ENCODE measurements at regions not wholly inside any gene's neighbourhood (a gene's known extent, or its start where the extent isn't known, plus 50 kb on each side); places are given as distances from the start of the nearest gene placed in this dataset.

DNA sequence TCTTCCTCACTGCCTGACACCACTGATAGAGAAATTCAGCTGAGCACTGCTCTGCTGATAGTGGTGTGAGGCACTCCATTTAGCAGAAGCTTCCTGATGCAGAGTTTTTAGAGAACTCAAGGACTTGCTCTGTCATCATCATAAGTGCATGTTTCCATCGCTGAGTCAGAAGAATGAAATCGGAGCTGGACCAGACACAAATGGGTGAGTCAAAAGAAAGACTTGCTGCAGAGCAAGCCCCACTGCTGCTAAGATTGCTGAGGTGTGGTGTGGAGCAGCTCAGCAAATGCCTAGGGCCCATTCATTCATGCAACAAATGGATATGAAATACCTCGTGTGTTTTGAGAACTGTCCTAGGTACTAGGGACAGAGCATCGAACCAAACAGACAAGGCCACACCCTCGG is 410.2 kb upstream of the SLC30A5 start:
- RAD21 ChIA-PET (ENCODE audit: low non-redundant PET in 1 of 2, low total read pairs in 2 of 2, uncharacterized antibody in 2 of 2, unreplicated experiment in 2 of 2) = no interaction called here
- Histone ChIP-seq H3K4me3 (replicated peaks in 1 of 2; ENCODE audit: low read depth in 1 of 2, low read length in 2 of 2) (no peak overlapping the region), H3K4me2 (ENCODE audit: low read length) (peak overlapping the region; percentile 47), H3K36me3 (ENCODE audit: control insufficient read depth in 1 of 2, insufficient read depth in 2 of 2, low read length in 2 of 2) (no peaks in the 10 kb centered on the region), H3K79me2 (ENCODE audit: insufficient read depth, low read length) (no peaks in the 10 kb centered on the region), H3K4me1 (ENCODE audit: control insufficient read depth in 1 of 2, insufficient read depth in 2 of 2, low read length in 2 of 2) (peaks cover 5 to 23% of the 10 kb centered on the region in 2 experiments; a peak in 3 of 4 replicates), H3K9me3 (ENCODE audit: control insufficient read depth in 1 of 2, insufficient read depth in 1 of 2, low read depth in 1 of 2, low read length in 2 of 2) (no peaks in the 10 kb centered on the region), H4K20me1 (ENCODE audit: insufficient read depth) (no peaks in the 10 kb centered on the region), H3K27me3 (ENCODE audit: insufficient read depth, low read length) (no peaks in the 10 kb centered on the region), H3K9me2 (ENCODE audit: insufficient read depth) (no peaks in the 10 kb centered on the region), H3K27ac (ENCODE audit: low read depth, low read length) (no peak overlapping the region), H3K9ac (ENCODE audit: low read length) (no peak overlapping the region), H2AFZ (ENCODE audit: low read depth, low read length, poor library complexity, severe bottlenecking) (no peak overlapping the region)
- CTCF ChIA-PET = interaction anchor here (1.3 kb wide), 1 partner anchor 397 kb away, joined by 5 read pairs; no protein-coding TSS in a partner anchor
- POLR2A ChIA-PET = no interaction called here
- DNase-seq (ENCODE audit: low read depth, low spot score) (peak; percentile 80), ATAC-seq (peak; percentile 95)
- intact Hi-C loops (cut with micrococcal nuclease) = loop anchor here (10.0 kb wide), 1 partner anchor 281 kb away; no protein-coding TSS in a partner anchor
- no TSS peak for BruUV-seq (replicated peaks)
- TF ChIP-seq SRF (IDR thresholded peaks at IDR 0.05; ENCODE audit: low read depth) (peak; percentile 77), CEBPB (IDR thresholded peaks at IDR 0.05; ENCODE audit: low read depth) (peak; percentile 83), SP1 (IDR thresholded peaks at IDR 0.05; ENCODE audit: low read depth) (peak; percentile 90), EZH2 (IDR thresholded peaks at IDR 0.05) (no peak), YY1 (IDR thresholded peaks at IDR 0.05; ENCODE audit: extremely low read depth, insufficient replicate concordance, low read depth, low read length) (no peak), CBX3 (IDR thresholded peaks at IDR 0.05; ENCODE audit: low read depth) (peak; percentile 77), TCF7L2 (IDR thresholded peaks at IDR 0.05; ENCODE audit: borderline replicate concordance, extremely low read depth, insufficient read depth, insufficient read length) (no peak), JUND (IDR thresholded peaks at IDR 0.05) (peak; percentile 93), ZNF274 (IDR thresholded peaks at IDR 0.05; ENCODE audit: low read depth, low read length) (no peak), ELF1 (IDR thresholded peaks at IDR 0.05; ENCODE audit: borderline replicate concordance, low read depth) (no peak), POLR2AphosphoS5 (IDR thresholded peaks at IDR 0.05; ENCODE audit: low read depth, low read length) (peak; percentile 49; the same call in 1 of the 2 replicates), ZFX (IDR thresholded peaks at IDR 0.05) (no peak), EZH2phosphoT487 (IDR thresholded peaks at IDR 0.05; ENCODE audit: borderline replicate concordance) (no peak), SIN3A (IDR thresholded peaks at IDR 0.05; ENCODE audit: low read depth) (peak; percentile 86), FOSL1 (IDR thresholded peaks at IDR 0.05; ENCODE audit: low read depth) (peak; percentile 94), EGR1 (IDR thresholded peaks at IDR 0.05; ENCODE audit: low read depth) (no peak)
- TF ChIP-seq, protein P1, sequence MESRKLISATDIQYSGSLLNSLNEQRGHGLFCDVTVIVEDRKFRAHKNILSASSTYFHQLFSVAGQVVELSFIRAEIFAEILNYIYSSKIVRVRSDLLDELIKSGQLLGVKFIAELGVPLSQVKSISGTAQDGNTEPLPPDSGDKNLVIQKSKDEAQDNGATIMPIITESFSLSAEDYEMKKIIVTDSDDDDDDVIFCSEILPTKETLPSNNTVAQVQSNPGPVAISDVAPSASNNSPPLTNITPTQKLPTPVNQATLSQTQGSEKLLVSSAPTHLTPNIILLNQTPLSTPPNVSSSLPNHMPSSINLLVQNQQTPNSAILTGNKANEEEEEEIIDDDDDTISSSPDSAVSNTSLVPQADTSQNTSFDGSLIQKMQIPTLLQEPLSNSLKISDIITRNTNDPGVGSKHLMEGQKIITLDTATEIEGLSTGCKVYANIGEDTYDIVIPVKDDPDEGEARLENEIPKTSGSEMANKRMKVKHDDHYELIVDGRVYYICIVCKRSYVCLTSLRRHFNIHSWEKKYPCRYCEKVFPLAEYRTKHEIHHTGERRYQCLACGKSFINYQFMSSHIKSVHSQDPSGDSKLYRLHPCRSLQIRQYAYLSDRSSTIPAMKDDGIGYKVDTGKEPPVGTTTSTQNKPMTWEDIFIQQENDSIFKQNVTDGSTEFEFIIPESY (IDR thresholded peaks at IDR 0.05; ENCODE audit: extremely low read depth, insufficient replicate concordance, low read length) = peak; percentile 52
- TF ChIP-seq, protein P2, sequence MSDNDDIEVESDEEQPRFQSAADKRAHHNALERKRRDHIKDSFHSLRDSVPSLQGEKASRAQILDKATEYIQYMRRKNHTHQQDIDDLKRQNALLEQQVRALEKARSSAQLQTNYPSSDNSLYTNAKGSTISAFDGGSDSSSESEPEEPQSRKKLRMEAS (IDR thresholded peaks at IDR 0.05) = peak; percentile 80
- TF ChIP-seq, protein P3, sequence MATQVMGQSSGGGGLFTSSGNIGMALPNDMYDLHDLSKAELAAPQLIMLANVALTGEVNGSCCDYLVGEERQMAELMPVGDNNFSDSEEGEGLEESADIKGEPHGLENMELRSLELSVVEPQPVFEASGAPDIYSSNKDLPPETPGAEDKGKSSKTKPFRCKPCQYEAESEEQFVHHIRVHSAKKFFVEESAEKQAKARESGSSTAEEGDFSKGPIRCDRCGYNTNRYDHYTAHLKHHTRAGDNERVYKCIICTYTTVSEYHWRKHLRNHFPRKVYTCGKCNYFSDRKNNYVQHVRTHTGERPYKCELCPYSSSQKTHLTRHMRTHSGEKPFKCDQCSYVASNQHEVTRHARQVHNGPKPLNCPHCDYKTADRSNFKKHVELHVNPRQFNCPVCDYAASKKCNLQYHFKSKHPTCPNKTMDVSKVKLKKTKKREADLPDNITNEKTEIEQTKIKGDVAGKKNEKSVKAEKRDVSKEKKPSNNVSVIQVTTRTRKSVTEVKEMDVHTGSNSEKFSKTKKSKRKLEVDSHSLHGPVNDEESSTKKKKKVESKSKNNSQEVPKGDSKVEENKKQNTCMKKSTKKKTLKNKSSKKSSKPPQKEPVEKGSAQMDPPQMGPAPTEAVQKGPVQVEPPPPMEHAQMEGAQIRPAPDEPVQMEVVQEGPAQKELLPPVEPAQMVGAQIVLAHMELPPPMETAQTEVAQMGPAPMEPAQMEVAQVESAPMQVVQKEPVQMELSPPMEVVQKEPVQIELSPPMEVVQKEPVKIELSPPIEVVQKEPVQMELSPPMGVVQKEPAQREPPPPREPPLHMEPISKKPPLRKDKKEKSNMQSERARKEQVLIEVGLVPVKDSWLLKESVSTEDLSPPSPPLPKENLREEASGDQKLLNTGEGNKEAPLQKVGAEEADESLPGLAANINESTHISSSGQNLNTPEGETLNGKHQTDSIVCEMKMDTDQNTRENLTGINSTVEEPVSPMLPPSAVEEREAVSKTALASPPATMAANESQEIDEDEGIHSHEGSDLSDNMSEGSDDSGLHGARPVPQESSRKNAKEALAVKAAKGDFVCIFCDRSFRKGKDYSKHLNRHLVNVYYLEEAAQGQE (IDR thresholded peaks at IDR 0.05; ENCODE audit: low read depth) = peak; percentile 82
- TF ChIP-seq, protein P4, sequence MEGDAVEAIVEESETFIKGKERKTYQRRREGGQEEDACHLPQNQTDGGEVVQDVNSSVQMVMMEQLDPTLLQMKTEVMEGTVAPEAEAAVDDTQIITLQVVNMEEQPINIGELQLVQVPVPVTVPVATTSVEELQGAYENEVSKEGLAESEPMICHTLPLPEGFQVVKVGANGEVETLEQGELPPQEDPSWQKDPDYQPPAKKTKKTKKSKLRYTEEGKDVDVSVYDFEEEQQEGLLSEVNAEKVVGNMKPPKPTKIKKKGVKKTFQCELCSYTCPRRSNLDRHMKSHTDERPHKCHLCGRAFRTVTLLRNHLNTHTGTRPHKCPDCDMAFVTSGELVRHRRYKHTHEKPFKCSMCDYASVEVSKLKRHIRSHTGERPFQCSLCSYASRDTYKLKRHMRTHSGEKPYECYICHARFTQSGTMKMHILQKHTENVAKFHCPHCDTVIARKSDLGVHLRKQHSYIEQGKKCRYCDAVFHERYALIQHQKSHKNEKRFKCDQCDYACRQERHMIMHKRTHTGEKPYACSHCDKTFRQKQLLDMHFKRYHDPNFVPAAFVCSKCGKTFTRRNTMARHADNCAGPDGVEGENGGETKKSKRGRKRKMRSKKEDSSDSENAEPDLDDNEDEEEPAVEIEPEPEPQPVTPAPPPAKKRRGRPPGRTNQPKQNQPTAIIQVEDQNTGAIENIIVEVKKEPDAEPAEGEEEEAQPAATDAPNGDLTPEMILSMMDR (IDR thresholded peaks at IDR 0.05 in 2 of 3, conservative IDR thresholded peaks at IDR 0.05 in 1 of 3; ENCODE audit: borderline replicate concordance in 1 of 3, insufficient read depth in 1 of 3, low read depth in 2 of 3, low read length in 2 of 3) = no peak
- TF ChIP-seq, protein P5, sequence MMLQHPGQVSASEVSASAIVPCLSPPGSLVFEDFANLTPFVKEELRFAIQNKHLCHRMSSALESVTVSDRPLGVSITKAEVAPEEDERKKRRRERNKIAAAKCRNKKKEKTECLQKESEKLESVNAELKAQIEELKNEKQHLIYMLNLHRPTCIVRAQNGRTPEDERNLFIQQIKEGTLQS (IDR thresholded peaks at IDR 0.05) = peak; percentile 90

Measured in HCT116 (cell line).